ENCODE measurements at regions not wholly inside any gene's neighbourhood (a gene's known extent, or its start where the extent isn't known, plus 50 kb on each side); places are given as distances from the start of the nearest gene placed in this dataset.

DNA sequence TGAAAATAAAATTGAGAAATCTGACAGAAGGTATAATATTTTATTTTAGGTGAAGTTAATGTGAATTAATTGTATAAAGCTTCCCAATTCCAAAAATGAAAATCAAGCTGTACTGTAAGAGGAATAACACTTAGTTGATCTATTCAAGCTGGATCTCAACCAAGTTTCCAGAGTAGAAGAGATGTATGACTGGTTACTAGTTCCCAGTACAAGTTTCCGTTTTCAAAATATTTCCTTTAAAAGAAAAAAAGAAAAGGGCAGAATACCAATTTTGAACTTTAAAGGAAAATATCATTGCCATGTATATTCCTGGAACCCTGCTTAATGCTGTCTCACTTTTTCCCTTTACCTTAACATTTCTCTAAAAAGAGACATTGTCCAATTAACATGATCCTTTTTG lies 308.5 kb downstream of the IRS1 start:
- Mint-ChIP-seq H3K36me3 (ENCODE audit: low read depth) (no peaks in the 10 kb centered on the region), H3K9me3 (peaks cover 5% of the 10 kb centered on the region), H3K4me1 (peaks cover 7% of the 10 kb centered on the region), H3K4me3 (no peak overlapping the region), H3K27me3 (ENCODE audit: low read depth) (no peaks in the 10 kb centered on the region), H3K27ac (ENCODE audit: unreplicated experiment) (no peak overlapping the region)
- no peak for DNase-seq (ENCODE audit: low read depth, low spot score)
- TF ChIP-seq, protein P1, sequence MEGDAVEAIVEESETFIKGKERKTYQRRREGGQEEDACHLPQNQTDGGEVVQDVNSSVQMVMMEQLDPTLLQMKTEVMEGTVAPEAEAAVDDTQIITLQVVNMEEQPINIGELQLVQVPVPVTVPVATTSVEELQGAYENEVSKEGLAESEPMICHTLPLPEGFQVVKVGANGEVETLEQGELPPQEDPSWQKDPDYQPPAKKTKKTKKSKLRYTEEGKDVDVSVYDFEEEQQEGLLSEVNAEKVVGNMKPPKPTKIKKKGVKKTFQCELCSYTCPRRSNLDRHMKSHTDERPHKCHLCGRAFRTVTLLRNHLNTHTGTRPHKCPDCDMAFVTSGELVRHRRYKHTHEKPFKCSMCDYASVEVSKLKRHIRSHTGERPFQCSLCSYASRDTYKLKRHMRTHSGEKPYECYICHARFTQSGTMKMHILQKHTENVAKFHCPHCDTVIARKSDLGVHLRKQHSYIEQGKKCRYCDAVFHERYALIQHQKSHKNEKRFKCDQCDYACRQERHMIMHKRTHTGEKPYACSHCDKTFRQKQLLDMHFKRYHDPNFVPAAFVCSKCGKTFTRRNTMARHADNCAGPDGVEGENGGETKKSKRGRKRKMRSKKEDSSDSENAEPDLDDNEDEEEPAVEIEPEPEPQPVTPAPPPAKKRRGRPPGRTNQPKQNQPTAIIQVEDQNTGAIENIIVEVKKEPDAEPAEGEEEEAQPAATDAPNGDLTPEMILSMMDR (conservative IDR thresholded peaks at IDR 0.05), result no peak

GRCh38 chr2:226489775-226490541 lies 309.7 kb downstream of the IRS1 start:
- no peak for DNase-seq (ENCODE audit: low read depth, low spot score)
- H3K27me3 Mint-ChIP-seq (ENCODE audit: low read depth), result no peaks in the 10 kb centered on the region
- no peak overlapping the region for H3K27ac Mint-ChIP-seq (ENCODE audit: unreplicated experiment)
- H3K36me3 Mint-ChIP-seq (ENCODE audit: low read depth), result no peaks in the 10 kb centered on the region
- peaks cover 1% of the 10 kb centered on the region for H3K4me1 Mint-ChIP-seq
- H3K4me3 Mint-ChIP-seq, result no peak overlapping the region
- TF ChIP-seq, protein P1 (conservative IDR thresholded peaks at IDR 0.05), result no peak
- peaks cover 5% of the 10 kb centered on the region for H3K9me3 Mint-ChIP-seq

DNA sequence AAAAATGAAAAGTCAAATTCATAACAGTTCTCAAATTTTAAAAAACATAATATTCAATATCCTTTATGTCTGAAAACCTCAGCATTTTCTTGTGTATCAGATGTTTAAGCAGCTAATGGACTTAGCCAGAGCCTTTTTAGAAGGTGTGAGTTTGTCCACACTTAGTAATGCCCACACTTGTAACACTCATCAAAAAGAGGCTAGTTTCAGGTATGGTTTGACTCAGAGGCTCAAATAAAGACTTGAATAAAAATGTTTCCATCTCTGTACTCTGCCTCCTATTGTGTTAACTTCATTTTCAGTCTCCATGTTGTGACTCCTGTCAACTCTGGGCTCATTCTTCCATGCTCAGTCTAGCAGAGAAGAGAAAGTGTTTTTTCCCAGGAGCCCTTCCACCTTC lies 311.6 kb downstream of the IRS1 start:
- Mint-ChIP-seq H3K36me3 (ENCODE audit: low read depth) (no peaks in the 10 kb centered on the region), H3K27me3 (ENCODE audit: low read depth) (no peaks in the 10 kb centered on the region), H3K27ac (ENCODE audit: unreplicated experiment) (no peak overlapping the region), H3K4me1 (peaks cover 20% of the 10 kb centered on the region), H3K4me3 (no peak overlapping the region), H3K9me3 (peaks cover 5% of the 10 kb centered on the region)
- TF ChIP-seq, protein P1 (conservative IDR thresholded peaks at IDR 0.05), result no peak
- DNase-seq (ENCODE audit: low read depth, low spot score), result no peak

- H3K27ac Mint-ChIP-seq (ENCODE audit: unreplicated experiment), result no peak overlapping the region
- no peaks in the 10 kb centered on the region for H3K36me3 Mint-ChIP-seq (ENCODE audit: low read depth)
- H3K27me3 Mint-ChIP-seq (ENCODE audit: low read depth), result no peaks in the 10 kb centered on the region
- DNase-seq (ENCODE audit: low read depth, low spot score), result no peak
- H3K4me1 Mint-ChIP-seq, result peaks cover 25% of the 10 kb centered on the region
- TF ChIP-seq, protein P1 (conservative IDR thresholded peaks at IDR 0.05), result no peak
- peaks cover 5% of the 10 kb centered on the region for H3K9me3 Mint-ChIP-seq
- no peak overlapping the region for H3K4me3 Mint-ChIP-seq
Observed at GRCh38 chr2:226487573-226487972, 312.0 kb downstream of the IRS1 start.

- Mint-ChIP-seq H3K9me3 (peaks cover 1% of the 10 kb centered on the region), H3K4me1 (peaks cover 38% of the 10 kb centered on the region), H3K27ac (ENCODE audit: unreplicated experiment) (peak overlapping the region; percentile 58), H3K4me3 (no peak overlapping the region), H3K36me3 (ENCODE audit: low read depth) (no peaks in the 10 kb centered on the region), H3K27me3 (ENCODE audit: low read depth) (no peaks in the 10 kb centered on the region)
- TF ChIP-seq, protein P1 (conservative IDR thresholded peaks at IDR 0.05), result no peak
- no peak for DNase-seq (ENCODE audit: low read depth, low spot score)
Observed at GRCh38 chr2:226483745-226484619, 315.6 kb downstream of the IRS1 start.
